Sigmoid colon (tissue), 6 donors: ENCODE measurements at regions not wholly inside any gene's neighbourhood (a gene's known extent, or its start where the extent isn't known, plus 50 kb on each side); places are given as distances from the start of the nearest gene placed in this dataset.

Source experiments
- DNase-seq: peaks from one replicate; pipeline ENCODE4 v3.0.0-alpha.2; 2019
- H3K27ac ChIP-seq, 4 donors: fragments of 200-600 bp; sonication (generic); one replicate each; pipeline ENCODE4 v1.5.1; 2016 to 2019; ENCODE audit warnings: mild to moderate bottlenecking in 1 of 4
- H3K27me3 ChIP-seq, 3 donors: fragments of 200-600 bp; sonication (generic); one replicate each; pipeline ENCODE4 v1.5.1; 2019; ENCODE audit warnings: mild to moderate bottlenecking in 1 of 3
- H3K36me3 ChIP-seq, 4 donors: fragments of 200-600 bp; sonication (generic); one replicate each; pipeline ENCODE4 v1.5.1; 2016 to 2019
- H3K4me1 ChIP-seq, 4 donors: fragments of 200-600 bp; sonication (generic); one replicate each; pipeline ENCODE4 v1.5.1; 2017 to 2019
- H3K4me3 ChIP-seq, 4 donors: fragments of 200-600 bp; sonication (generic); one replicate each; pipeline ENCODE4 v1.5.1; 2017 to 2019; ENCODE audit warnings: mild to moderate bottlenecking in 2 of 4, moderate library complexity in 1 of 4
- H3K9me3 ChIP-seq, 4 donors: fragments of 200-600 bp in 3 of 4; sonication (generic) in 3 of 4; one replicate each; pipeline versions ENCODE4 v1.5.1 to v1.6.1; 2013 to 2019
- CTCF ChIP-seq, 4 experiments: fragments of 450-650 bp in 3 of 4; fragments of 200-600 bp in 1 of 4; IDR thresholded peaks; one replicate each; pipeline ENCODE4 v1.5.1; 2016 to 2019; ENCODE audit warnings: antibody characterized with exemption in 4 of 4, mild to moderate bottlenecking in 3 of 4, moderate library complexity in 2 of 4
- EP300 ChIP-seq, 4 donors: sonication (generic); formaldehyde crosslinking; IDR thresholded peaks; one replicate each; pipeline ENCODE4 v1.6.1; 2017; ENCODE audit warnings: antibody characterized with exemption in 4 of 4
- POLR2A ChIP-seq, 2 donors: fragments of 450-650 bp; IDR thresholded peaks; one replicate each; pipeline ENCODE4 v1.6.1; 2016; ENCODE audit warnings: antibody characterized with exemption in 2 of 2, mild to moderate bottlenecking in 2 of 2, moderate library complexity in 2 of 2
- POLR2AphosphoS5 ChIP-seq, 4 donors: sonication (generic); formaldehyde crosslinking; IDR thresholded peaks; one replicate each; pipeline ENCODE4 v1.6.1; 2017; ENCODE audit warnings: antibody characterized with exemption in 4 of 4
- WGBS, 2 donors: extraction: QIAGEN DNeasy Blood & Tissue Kit; methylation state at CpG; one replicate each; pipeline ENCODE4 v1.1.7; 2013; 5-methylcytosine and 5-hydroxymethylcytosine counted together
- intact Hi-C: fragments of 100-400 bp; cut with DNase I; formaldehyde crosslinking; loops from one replicate; pipeline ENCODE4 v1.15.1; 2023
- donor health status: healthy with polysubstance abuse.
- donor health status: healthy.

GRCh38 chr18:47545613-47546012 lies 294.2 kb upstream of the SKOR2 start:
- no peak for DNase-seq
- no peak overlapping the region for H3K27ac ChIP-seq
- WGBS, 2 donors = 63 to 70% methylated on average over 6 of the region's 6 CpGs
- H3K27me3 ChIP-seq = no peaks in the 10 kb centered on the region
- H3K9me3 ChIP-seq = no peaks in the 10 kb centered on the region
- intact Hi-C loops = no loop called here
- no peaks in the 10 kb centered on the region for H3K4me1 ChIP-seq
- H3K36me3 ChIP-seq = no peaks in the 10 kb centered on the region
- no peak for TF ChIP-seq EP300 (IDR thresholded peaks at IDR 0.05)
- no peak for TF ChIP-seq POLR2AphosphoS5 (IDR thresholded peaks at IDR 0.05)
- no peak for TF ChIP-seq POLR2A (IDR thresholded peaks at IDR 0.05)
- TF ChIP-seq CTCF (IDR thresholded peaks at IDR 0.05) = no peak
- no peak overlapping the region for H3K4me3 ChIP-seq

GRCh38 chr18:47543080-47543479 lies 291.6 kb upstream of the SKOR2 start:
- intact Hi-C loops = no loop called here
- Histone ChIP-seq H3K4me3 (no peak overlapping the region), H3K27ac (no peak overlapping the region), H3K27me3 (no peaks in the 10 kb centered on the region), H3K9me3 (no peaks in the 10 kb centered on the region), H3K36me3 (no peaks in the 10 kb centered on the region), H3K4me1 (no peaks in the 10 kb centered on the region)
- 82 to 84% methylated on average over 3 of the region's 3 CpGs for WGBS, 2 donors
- no peak for DNase-seq
- TF ChIP-seq POLR2A (IDR thresholded peaks at IDR 0.05) (no peak), CTCF (IDR thresholded peaks at IDR 0.05) (no peak), POLR2AphosphoS5 (IDR thresholded peaks at IDR 0.05) (no peak), EP300 (IDR thresholded peaks at IDR 0.05) (no peak)

GRCh38 chr18:47542551-47542950 lies 291.1 kb upstream of the SKOR2 start:
- 61 to 67% methylated on average over 2 of the region's 2 CpGs for WGBS, 2 donors
- H3K27me3 ChIP-seq = no peaks in the 10 kb centered on the region
- no peak overlapping the region for H3K27ac ChIP-seq
- TF ChIP-seq POLR2A (IDR thresholded peaks at IDR 0.05) (no peak), POLR2AphosphoS5 (IDR thresholded peaks at IDR 0.05) (no peak), CTCF (IDR thresholded peaks at IDR 0.05) (no peak), EP300 (IDR thresholded peaks at IDR 0.05) (no peak)
- H3K4me1 ChIP-seq = no peaks in the 10 kb centered on the region
- H3K36me3 ChIP-seq = no peaks in the 10 kb centered on the region
- no peak for DNase-seq
- H3K9me3 ChIP-seq = no peaks in the 10 kb centered on the region
- no peak overlapping the region for H3K4me3 ChIP-seq
- intact Hi-C loops = no loop called here

- no peak overlapping the region for H3K27ac ChIP-seq
These were observed 280.3 kb upstream of the SKOR2 start for GRCh38 chr18:47531717-47532116.

GRCh38 chr18:47530695-47531094 lies 279.2 kb upstream of the SKOR2 start:
- Histone ChIP-seq H3K9me3 (no peaks in the 10 kb centered on the region), H3K36me3 (no peaks in the 10 kb centered on the region), H3K27ac (no peak overlapping the region), H3K4me3 (no peak overlapping the region), H3K27me3 (peaks cover 0 to 28% (median 4%) of the 10 kb centered on the region in 3 donors), H3K4me1 (no peaks in the 10 kb centered on the region)
- intact Hi-C loops = no loop called here
- WGBS, 2 donors = 86 to 91% methylated on average over 3 of the region's 3 CpGs
- TF ChIP-seq POLR2A (IDR thresholded peaks at IDR 0.05) (no peak), CTCF (IDR thresholded peaks at IDR 0.05) (no peak), EP300 (IDR thresholded peaks at IDR 0.05) (no peak), POLR2AphosphoS5 (IDR thresholded peaks at IDR 0.05) (no peak)
- no peak for DNase-seq

More at GRCh38 chr18:47531717-47532116, 280.3 kb upstream of the SKOR2 start:
- no peak overlapping the region for H3K4me3 ChIP-seq
- peaks cover 0 to 27% (median 4%) of the 10 kb centered on the region in 3 donors for H3K27me3 ChIP-seq
- intact Hi-C loops = no loop called here
- DNase-seq = no peak
- 12 to 45% methylated on average over 27 of the region's 27 CpGs for WGBS, 2 donors
- no peaks in the 10 kb centered on the region for H3K9me3 ChIP-seq
- H3K4me1 ChIP-seq = no peaks in the 10 kb centered on the region
- TF ChIP-seq POLR2A (IDR thresholded peaks at IDR 0.05) (no peak), POLR2AphosphoS5 (IDR thresholded peaks at IDR 0.05) (no peak)
- no peaks in the 10 kb centered on the region for H3K36me3 ChIP-seq
